Fibroblast of skin of right biceps (primary cell): ENCODE measurements at regions not wholly inside any gene's neighbourhood (a gene's known extent, or its start where the extent isn't known, plus 50 kb on each side); places are given as distances from the start of the nearest gene placed in this dataset.
"Not testable (repeated sequence)": the region's sequence is repeated elsewhere in the genome, so short reads cannot be mapped to it uniquely, and the experiment has no call there.

Source experiments
- DNase-seq: peaks from one replicate; pipeline ENCODE4 v3.0.0-alpha.2; 2013

DNA sequence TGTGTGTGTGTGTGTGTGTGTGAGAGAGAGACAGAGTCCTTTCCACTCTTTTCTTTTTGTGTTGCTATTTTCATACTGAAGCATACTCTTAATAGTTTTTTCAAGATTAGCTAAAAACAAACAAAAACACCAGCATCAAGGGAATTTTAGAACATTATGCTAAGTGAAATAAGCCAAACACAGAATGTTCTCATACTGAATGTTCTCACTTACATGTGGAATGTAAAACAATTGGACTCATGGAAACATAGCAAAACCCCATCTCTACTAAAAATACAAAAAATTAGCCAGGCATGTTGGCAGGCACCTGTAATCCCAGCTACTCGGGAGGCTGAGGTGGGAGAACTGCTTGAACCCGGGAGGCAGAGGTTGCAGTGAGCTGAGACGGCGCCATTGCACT, 193.4 kb downstream of the XPNPEP1 start:
- not testable (repeated sequence) for DNase-seq

- no peak for DNase-seq
These were observed 195.9 kb downstream of the XPNPEP1 start for GRCh38 chr10:109727436-109727835.

DNA sequence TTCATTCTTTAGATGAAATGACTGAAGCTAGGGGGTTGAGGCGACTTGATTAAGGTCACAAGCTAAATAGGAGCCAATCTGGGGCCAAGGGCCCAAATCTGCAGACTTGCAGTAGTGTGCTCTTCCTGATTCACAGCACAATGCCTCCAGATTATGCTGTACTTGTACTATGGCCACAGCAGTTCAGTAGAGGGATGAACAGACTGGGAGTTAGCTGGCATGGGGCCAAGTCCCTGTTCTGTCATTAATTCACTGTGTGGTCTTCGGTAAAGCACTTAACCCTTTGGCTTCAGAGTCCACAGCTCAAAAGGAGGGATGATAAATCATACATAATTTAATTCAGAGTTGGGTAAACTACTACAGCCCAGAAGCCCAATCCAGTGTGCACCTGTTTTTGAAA, 196.8 kb downstream of the XPNPEP1 start:
- no peak for DNase-seq

- no peak for DNase-seq
These were observed 200.0 kb downstream of the XPNPEP1 start for GRCh38 chr10:109723305-109723704.

DNA sequence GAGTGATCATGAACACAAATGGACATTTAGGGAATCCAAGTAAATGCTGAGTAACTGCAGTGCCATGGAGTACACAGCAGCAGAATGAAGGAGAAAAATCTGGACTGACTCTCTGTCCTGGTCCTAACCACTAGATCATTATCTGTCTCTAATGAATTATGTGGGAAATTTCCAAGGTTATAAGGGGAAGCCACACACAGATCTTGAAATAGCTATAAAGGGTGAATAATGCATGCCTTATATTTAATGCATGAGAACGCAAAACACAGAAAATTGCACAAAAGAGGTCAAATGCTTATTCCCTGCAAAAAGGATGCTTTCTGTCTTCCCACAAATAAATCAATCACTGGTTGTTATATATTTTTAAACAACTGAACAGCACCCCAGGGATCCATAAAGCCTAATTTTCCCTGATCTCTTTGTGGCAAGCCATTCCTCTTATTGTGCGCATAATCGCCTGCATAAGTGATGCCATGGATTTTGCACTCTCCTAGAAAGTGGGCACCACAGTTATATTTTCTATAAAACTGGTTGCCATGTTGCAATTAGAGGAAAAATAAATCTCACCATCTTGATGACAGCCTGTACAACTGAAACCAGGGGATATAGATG, 201.8 kb downstream of the XPNPEP1 start:
- DNase-seq, result no peak

- no peak for DNase-seq
These were observed 217.2 kb downstream of the XPNPEP1 start for GRCh38 chr10:109706026-109706560.

GRCh38 chr10:109701633-109702215, 221.6 kb downstream of the XPNPEP1 start:
- DNase-seq, result no peak

- DNase-seq, result no peak
These were observed 224.2 kb downstream of the XPNPEP1 start for GRCh38 chr10:109698882-109699664.

- DNase-seq, result no peak
These were observed 225.2 kb downstream of the XPNPEP1 start for GRCh38 chr10:109698086-109698485.

- DNase-seq, result no peak
These were observed 226.1 kb downstream of the XPNPEP1 start for GRCh38 chr10:109696981-109697775.

- DNase-seq, result no peak
These were observed 226.8 kb downstream of the XPNPEP1 start for GRCh38 chr10:109696462-109696861.

GRCh38 chr10:109695988-109696387, 227.3 kb downstream of the XPNPEP1 start:
- DNase-seq, result no peak

DNA sequence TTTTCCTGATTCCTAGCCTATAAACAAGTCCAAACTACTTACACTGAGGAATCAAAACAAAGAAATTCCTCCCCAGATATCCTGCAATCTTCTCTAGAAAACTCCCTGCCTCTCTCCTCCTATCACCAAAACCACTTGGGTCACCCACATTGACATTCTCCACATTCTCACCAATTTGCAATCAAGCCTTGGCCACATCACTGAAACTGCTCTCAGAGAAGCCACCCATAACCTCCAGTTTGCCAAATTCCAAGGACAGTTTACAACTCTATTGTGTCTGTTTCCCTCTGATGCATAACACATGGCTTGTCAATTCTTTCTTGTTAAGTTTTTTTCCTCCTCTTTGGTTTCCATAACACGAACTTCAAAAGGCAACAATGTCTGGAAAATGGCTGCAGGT, 233.5 kb downstream of the XPNPEP1 start:
- no peak for DNase-seq

GRCh38 chr10:109679478-109679877, 243.8 kb downstream of the XPNPEP1 start:
- DNase-seq, result no peak

DNA sequence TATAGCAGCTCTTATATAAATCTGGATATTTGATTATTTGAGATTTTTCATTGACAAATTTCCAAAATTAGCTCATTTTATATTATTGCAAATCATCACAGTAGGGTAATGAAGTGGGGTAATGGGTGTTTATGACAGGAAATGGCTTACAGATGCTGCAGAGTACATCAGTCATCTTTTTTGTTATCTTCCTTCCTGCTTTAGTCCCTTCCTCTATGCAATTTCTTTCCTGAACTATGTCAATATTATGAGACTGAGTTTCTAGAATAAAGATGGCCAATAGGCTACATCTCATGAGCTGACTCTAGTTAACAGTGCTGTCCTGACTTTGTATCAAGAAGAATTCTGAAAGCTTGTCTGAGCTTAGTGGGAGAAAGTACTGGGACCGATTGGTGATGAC, 244.5 kb downstream of the XPNPEP1 start:
- DNase-seq, result no peak

DNA sequence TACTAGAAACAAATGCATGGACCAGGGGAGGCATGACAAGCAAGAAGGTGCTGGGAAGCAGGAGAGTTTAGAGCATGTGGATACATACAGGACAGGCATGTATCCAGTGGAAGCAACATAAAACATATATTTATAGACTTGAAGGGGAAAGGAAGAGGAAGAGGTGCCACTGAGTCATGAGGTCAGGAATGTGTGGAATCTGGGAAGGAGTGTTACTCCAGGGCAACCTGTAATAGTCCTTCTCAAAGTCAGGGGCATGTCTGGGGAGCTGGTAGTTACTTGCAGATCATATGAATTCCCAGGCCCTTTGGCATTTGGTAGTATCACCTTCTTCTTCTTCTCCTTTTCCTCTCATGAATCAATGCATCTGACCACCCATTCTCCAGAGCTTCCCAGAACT, 246.6 kb downstream of the XPNPEP1 start:
- peak; percentile 3 for DNase-seq

- DNase-seq, result no peak
These were observed 254.6 kb downstream of the XPNPEP1 start for GRCh38 chr10:109668703-109669102.

GRCh38 chr10:109668154-109668665, 255.1 kb downstream of the XPNPEP1 start:
- no peak for DNase-seq

- DNase-seq, result no peak
These were observed 258.0 kb downstream of the XPNPEP1 start for GRCh38 chr10:109665321-109665720.

GRCh38 chr10:109664554-109664953, 258.8 kb downstream of the XPNPEP1 start:
- no peak for DNase-seq

DNA sequence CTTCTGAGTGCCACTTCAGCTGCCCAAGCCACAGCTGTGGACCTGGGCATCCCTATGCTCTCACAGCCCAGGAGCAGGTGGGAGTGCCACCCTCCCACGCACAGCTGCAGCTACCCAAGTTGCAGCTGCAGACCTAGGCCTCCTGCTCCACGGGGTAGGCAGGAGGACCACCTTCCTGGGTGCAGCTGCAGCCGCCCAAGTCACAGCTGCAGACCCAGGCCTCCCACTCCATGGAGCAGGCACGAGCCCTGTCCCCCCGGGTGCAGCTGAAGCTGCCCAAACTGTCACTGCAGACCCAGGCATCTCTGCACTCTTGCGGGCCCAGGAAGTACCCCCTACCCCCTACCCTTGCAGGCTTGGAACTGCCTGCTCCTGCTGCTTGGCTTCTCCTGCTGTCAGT, 260.2 kb downstream of the XPNPEP1 start:
- DNase-seq, result no peak

- not testable (repeated sequence) for DNase-seq
These were observed 270.7 kb downstream of the XPNPEP1 start for GRCh38 chr10:109652612-109653011.

DNA sequence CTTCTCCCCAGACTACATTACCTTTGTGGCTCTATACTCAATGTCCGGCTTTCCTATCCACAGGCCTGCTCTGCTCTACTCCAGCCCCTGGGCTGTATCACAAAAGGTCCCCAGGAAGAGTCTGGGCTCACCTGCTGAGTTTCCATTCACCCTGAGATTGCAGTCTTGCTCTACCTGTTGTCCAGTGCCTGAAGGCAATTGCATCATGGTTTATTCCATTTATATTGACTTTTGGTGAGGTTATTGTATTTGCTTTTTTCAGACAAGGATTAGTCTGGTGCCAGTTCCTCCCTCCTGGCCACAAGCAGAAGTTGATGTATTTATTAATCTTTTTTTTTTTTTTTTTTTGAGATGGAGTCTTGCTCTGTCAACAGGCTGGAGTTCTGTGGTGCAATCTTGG, 273.1 kb downstream of the XPNPEP1 start:
- no peak for DNase-seq
